CD4-positive, alpha-beta T cell treated with Interleukin-21 for 1 hour (primary cell): ENCODE measurements at regions not wholly inside any gene's neighbourhood (a gene's known extent, or its start where the extent isn't known, plus 50 kb on each side); places are given as distances from the start of the nearest gene placed in this dataset.
"Not testable (repeated sequence)": the region's sequence is repeated elsewhere in the genome, so short reads cannot be mapped to it uniquely, and the experiment has no call there.

Experiments
- DNase-seq: peaks from one replicate; pipeline ENCODE4 v3.0.0-alpha.2; 2020

DNA sequence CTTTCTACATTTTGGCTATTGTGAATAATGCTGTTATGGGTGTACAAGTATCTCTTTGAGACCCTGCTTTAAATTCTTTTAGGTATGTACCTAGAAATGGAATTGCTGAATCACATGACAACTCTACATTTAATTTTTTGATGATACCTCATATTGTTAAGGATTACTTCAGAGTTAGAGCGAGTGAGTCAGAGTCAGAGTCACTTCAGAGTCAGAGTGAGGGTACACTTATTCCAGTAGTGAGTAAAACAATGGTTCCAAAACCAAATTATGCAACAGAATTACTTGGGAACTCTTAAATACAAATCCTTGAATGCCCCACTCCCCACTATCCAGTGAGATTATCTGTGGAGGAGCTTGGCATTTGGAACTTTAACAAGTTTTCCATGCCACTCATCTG lies 50.3 kb upstream of the SNRK start:
- no peak for DNase-seq

DNA sequence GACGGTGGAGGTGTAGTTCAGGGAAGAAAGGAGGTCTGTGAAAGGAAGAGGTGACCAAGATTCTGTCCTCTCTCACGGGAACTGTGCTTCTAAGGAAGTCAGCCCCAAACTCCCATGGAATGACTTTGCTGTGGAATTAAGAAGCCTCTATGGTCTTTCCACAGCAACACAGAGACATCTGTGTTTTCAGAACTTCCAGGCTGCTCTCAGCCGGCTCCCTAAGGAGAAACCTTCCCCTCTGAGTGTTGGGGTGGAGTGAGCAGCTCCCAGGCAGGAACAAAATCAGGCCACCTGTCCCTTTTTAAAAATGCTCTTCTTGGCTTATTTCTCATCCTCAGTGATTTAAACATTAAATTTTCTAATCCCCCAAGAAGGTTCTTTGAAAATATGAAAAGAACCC lies 53.3 kb upstream of the SNRK start:
- DNase-seq, result no peak

- DNase-seq, result no peak
Measured at GRCh38 chr3:43231276-43232000, 54.9 kb upstream of the SNRK start.

- not testable (repeated sequence) for DNase-seq
Measured at GRCh38 chr3:43229865-43230264, 56.5 kb upstream of the SNRK start.

GRCh38 chr3:43227685-43228084 lies 58.7 kb upstream of the SNRK start:
- DNase-seq, result not testable (repeated sequence)

DNA sequence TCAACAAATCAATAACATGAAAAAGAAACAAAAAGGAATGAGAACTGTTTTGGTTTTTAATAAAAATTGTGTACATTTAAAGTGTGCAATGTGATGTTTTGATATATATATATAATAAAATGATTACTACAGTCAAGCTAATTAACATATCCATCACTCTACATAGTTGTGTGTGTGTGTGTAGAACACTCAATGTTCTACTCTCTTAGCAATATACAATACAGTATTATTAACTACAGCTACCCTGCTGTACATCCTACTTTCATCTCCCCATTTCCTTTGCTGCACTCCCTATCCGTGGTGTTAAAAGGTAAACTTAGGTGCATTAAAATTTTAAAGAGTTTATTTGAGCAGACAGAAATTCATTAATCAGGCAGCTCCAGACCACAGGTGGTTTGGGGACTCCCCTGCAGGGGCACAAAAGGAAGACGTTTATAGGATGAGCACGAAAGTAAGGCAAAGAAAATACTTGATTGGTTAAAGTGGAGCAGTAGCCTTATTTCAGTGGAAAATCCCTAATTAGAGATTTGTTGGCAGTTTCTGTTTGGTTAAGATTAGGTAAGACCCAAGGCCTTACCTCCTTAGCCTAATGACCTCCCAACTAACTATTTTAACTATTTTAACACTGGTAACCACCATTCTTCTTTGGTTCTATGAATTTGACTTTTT lies 61.8 kb upstream of the SNRK start:
- peak; percentile 48 for DNase-seq

GRCh38 chr3:43223670-43224364 lies 62.5 kb upstream of the SNRK start:
- peak; percentile 38 for DNase-seq

DNA sequence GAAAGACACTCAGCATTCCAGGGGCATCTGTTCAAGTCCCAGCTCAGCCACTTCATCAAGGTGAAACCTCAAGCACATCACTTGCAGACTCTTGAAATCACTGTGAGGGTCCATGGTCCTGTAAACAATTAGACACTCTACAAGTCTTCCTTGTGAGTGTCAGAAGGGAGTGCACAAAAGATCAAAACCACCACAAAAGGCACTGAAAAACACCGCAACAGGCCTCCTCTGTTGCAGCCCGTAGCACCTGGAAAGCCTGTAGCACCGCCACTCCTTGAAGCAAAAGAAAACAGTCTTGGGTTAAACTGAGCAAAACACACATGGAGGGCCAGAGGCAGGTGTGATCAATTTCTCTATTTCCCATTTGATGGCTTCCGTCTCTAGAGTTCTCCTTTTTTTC lies 63.8 kb upstream of the SNRK start:
- DNase-seq, result peak; percentile 28

DNA sequence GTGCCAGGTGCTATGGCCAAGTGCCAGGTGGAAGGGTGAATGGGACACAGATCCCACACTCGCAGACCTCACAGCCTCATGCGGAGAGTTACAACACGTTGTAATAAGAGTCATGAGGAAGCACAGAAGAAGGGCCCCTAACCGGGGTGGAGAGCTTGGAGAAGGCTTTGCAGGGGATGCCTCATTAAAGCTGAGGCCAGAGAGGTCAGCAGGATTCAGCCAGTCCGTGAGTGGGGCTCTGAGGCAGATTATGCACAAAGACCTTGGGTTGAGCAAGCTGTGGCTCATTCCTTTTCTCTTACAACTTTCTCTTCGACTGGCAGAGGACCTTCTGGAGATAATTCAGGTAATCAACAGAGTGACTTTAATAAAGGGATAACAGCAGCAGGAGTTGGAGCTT lies 65.3 kb upstream of the SNRK start:
- no peak for DNase-seq

GRCh38 chr3:43219616-43220015 lies 66.7 kb upstream of the SNRK start:
- DNase-seq, result no peak

- no peak for DNase-seq
Measured at GRCh38 chr3:43218921-43219320, 67.4 kb upstream of the SNRK start.

GRCh38 chr3:43218156-43218555 lies 68.2 kb upstream of the SNRK start:
- DNase-seq, result no peak

- DNase-seq, result no peak
Measured at GRCh38 chr3:43217633-43218032, 68.7 kb upstream of the SNRK start.

- DNase-seq, result no peak
Measured at GRCh38 chr3:43217206-43217605, 69.1 kb upstream of the SNRK start.

DNA sequence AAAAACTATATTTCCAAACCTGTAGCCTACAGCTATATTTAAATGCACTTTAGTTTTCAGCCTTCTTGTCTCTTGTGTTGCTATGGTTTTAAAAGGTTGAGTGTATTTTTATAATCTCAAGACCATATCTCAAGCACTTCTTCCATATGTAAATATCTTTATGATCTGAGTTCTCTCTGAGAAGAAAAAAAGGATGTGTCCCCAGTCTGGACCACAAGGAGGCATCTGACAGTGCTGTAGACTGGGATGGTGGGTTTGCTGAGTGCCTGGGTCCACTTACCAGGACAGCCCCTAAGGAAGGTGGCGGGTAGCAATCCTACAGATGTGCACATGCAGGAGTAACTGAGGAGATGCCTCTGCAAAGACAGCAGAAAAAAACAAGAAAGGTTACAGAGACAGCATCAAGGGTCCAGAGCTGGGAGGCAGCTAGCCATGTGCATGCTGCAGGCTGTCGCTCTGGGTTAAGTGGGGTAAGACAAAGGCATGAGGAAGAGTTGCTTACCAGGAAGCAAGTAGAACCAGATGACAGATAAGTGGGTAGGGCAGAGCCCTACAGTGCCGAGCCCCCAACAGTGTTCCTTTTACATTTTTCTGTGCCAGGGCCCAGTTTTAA lies 70.6 kb upstream of the SNRK start:
- DNase-seq, result no peak

- no peak for DNase-seq
Measured at GRCh38 chr3:43215138-43215537, 71.2 kb upstream of the SNRK start.

DNA sequence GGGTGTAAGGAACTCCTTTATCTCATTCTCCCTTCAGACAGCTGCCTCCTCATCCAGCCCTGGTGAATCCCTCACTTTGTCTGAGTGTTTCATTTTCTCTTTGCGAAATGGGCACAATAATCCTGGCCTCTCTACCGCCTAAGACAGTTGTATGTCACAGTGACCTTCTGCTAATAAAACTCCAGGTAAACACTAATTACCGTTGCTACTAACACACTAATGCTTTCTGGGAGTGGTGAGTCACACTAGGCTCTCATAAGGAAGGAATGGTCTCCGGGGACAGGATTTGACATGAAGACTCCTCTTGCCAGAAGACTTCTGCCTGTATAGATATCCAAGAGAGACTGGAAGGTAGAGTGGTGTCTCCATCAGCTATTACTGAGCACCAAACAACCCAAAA lies 71.7 kb upstream of the SNRK start:
- no peak for DNase-seq

GRCh38 chr3:43213631-43214030 lies 72.7 kb upstream of the SNRK start:
- no peak for DNase-seq

GRCh38 chr3:43212914-43213611 lies 73.3 kb upstream of the SNRK start:
- no peak for DNase-seq

GRCh38 chr3:43211681-43212080 lies 74.7 kb upstream of the SNRK start:
- no peak for DNase-seq

GRCh38 chr3:43210049-43211027 lies 76.0 kb upstream of the SNRK start:
- no peak for DNase-seq

DNA sequence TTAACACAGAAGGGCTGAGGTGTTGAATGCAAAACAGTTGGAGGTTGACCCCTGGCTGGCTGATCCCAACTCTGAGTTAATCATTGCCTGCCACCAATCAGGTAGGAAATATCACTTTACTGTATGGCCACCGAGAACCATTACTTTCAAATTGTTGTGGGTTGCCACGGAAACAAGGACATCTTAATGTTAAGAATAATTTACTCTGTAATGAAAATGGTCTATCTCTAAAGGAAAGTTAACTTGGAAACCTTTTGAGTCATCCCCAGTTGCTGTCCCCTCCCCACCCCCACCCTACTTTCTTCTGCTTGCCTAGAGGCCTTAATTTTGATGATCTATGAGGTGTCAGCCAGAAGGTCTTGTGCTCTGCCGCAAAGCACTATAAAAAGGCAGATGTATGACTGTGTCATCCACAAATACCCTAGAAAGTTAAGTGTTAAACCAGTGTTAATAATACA lies 78.7 kb upstream of the SNRK start:
- no peak for DNase-seq
